ENCODE measurements at regions not wholly inside any gene's neighbourhood (a gene's known extent, or its start where the extent isn't known, plus 50 kb on each side); places are given as distances from the start of the nearest gene placed in this dataset.
A peak's percentile ranks its signal among the peaks of the same experiment; 100 is the strongest.

DNA sequence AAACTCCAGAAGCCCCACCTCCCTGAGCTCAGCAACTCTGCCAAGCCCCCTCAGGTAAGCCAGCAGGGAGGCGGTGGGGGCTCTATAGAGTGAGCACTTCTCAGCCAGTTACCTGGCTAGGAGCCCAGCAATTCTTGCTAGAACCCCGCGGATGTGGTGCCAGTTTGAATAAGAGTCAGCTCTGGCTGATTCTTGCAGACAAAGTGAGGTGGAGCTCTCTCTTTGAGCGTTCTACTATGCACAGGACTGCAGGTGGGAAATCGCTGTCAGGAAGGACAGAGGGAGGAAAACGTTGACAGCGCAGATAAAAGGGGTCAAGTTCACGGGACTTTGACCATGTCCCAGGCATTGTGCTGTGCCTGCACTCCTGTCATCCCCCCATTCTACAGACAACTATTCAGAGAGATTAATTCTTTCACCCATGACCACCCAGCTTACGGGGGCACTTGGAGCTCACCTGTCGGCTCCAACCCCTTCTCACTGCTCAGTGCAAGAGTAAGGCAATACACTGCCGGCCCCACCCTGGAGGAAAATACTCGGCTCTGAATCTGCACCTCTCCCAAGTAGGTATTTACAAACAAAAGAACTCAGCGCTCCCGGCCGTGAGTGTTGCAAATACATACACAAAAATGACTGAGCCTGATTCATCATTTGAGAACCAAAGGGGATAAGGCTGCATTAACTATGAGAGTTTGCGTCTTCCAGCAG, 92.9 kb downstream of the ANKRD60 start:
- CTCF ChIA-PET: no interaction called here
- peak; percentile 91 for DNase-seq (ENCODE audit: low spot score)
- TF ChIP-seq, protein P1, sequence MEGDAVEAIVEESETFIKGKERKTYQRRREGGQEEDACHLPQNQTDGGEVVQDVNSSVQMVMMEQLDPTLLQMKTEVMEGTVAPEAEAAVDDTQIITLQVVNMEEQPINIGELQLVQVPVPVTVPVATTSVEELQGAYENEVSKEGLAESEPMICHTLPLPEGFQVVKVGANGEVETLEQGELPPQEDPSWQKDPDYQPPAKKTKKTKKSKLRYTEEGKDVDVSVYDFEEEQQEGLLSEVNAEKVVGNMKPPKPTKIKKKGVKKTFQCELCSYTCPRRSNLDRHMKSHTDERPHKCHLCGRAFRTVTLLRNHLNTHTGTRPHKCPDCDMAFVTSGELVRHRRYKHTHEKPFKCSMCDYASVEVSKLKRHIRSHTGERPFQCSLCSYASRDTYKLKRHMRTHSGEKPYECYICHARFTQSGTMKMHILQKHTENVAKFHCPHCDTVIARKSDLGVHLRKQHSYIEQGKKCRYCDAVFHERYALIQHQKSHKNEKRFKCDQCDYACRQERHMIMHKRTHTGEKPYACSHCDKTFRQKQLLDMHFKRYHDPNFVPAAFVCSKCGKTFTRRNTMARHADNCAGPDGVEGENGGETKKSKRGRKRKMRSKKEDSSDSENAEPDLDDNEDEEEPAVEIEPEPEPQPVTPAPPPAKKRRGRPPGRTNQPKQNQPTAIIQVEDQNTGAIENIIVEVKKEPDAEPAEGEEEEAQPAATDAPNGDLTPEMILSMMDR (conservative IDR thresholded peaks at IDR 0.05; ENCODE audit: low read depth): no peak
- POLR2A ChIA-PET (ENCODE audit: low non-redundant PET): no interaction called here
- H3K27ac ChIP-seq: no peak overlapping the region

DNA sequence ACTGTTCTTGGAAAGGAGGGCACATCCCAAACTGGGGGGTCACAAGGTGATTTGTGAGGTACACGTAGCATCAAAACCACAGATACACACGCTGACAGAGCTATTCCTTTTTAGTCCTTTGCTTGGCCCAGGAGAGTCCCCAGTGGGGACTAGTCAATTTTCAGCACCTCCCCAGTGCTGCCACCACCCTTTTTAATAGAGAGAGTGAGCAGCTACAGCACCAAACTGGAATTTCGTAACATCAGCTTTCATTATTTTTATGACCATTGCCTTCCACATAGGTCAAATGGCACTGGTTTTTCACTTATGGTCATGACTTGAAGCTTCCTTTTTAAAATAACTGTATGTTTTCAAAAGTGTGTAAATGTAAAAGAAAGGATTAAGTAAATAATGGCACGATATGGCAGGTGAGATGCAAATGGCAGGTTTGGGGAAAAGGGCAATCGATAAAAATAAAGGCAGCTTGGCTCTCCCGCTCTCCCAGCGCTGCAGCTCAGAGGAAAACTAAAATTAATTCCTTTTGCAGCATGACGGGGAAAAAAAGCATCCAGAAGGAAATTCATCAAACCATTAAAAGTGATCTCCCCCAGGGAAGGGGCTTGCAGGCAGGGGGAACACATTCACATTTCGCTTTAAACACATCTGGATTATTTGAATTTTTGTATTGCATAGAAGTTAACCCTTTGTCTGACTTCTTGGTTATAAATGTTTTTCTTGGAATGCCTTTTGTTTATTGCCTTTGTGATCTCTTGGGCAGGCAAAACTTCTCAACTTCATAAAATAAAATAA, 95.2 kb downstream of the ANKRD60 start:
- H3K27ac ChIP-seq: no peak overlapping the region
- TF ChIP-seq, protein P1 (conservative IDR thresholded peaks at IDR 0.05; ENCODE audit: low read depth): no peak
- CTCF ChIA-PET: interaction anchor here (0.6 to 3.2 kb wide), 6 partner anchors 9 to 972 kb away, joined by 3 to 12 read pairs (median 4); no protein-coding TSS in a partner anchor
- POLR2A ChIA-PET (ENCODE audit: low non-redundant PET): no interaction called here
- DNase-seq (ENCODE audit: low spot score): no peak

- POLR2A ChIA-PET (ENCODE audit: low non-redundant PET): interaction anchor here (0.7 kb wide), 1 partner anchor 20 kb away, joined by 3 read pairs; no protein-coding TSS in a partner anchor
- DNase-seq (ENCODE audit: low spot score): peak; percentile 92
- CTCF ChIA-PET: interaction anchor here (0.6 to 3.2 kb wide), 8 partner anchors 36 to 696 kb away, joined by 3 to 12 read pairs (median 4); no protein-coding TSS in a partner anchor
- TF ChIP-seq, protein P1 (conservative IDR thresholded peaks at IDR 0.05; ENCODE audit: low read depth): no peak
- H3K27ac ChIP-seq: peak overlapping the region; percentile 44; the same call in 1 of the 2 replicates
These were observed 96.8 kb downstream of the ANKRD60 start for GRCh38 chr20:58131551-58132142.

- TF ChIP-seq, protein P1 (conservative IDR thresholded peaks at IDR 0.05; ENCODE audit: low read depth): no peak
- no peak for DNase-seq (ENCODE audit: low spot score)
- ChIA-PET POLR2A (ENCODE audit: low non-redundant PET) (no interaction called here), CTCF (interaction anchor here (0.6 to 3.2 kb wide), 5 partner anchors 36 to 325 kb away, joined by 3 to 12 read pairs (median 4); no protein-coding TSS in a partner anchor)
- H3K27ac ChIP-seq: peak overlapping the region; percentile 44; the same call in 1 of the 2 replicates
These were observed 97.3 kb downstream of the ANKRD60 start for GRCh38 chr20:58131151-58131550.

GRCh38 chr20:58130581-58130980, 97.9 kb downstream of the ANKRD60 start:
- no peak for DNase-seq (ENCODE audit: low spot score)
- CTCF ChIA-PET: interaction anchor here (0.5 to 3.2 kb wide), 4 partner anchors 19 to 1437 kb away, joined by 3 to 12 read pairs (median 3); no protein-coding TSS in a partner anchor

More at GRCh38 chr20:58130581-58130980, 97.9 kb downstream of the ANKRD60 start:
- TF ChIP-seq, protein P1 (conservative IDR thresholded peaks at IDR 0.05; ENCODE audit: low read depth): no peak
- POLR2A ChIA-PET (ENCODE audit: low non-redundant PET): no interaction called here
- no peak overlapping the region; the same call in 1 of the 2 replicates for H3K27ac ChIP-seq

Data from RWPE1 (cell line).